Neural progenitor cell (in vitro differentiated cells): ENCODE measurements at regions not wholly inside any gene's neighbourhood (a gene's known extent, or its start where the extent isn't known, plus 50 kb on each side); places are given as distances from the start of the nearest gene placed in this dataset.
"Not testable (repeated sequence)": the region's sequence is repeated elsewhere in the genome, so short reads cannot be mapped to it uniquely, and the experiment has no call there.

Experiments
- DNase-seq: peaks from one replicate; pipeline ENCODE4 v3.0.0-alpha.2; 2016; ENCODE audit warnings: low spot score
- H2AFZ ChIP-seq: fragments of 200-600 bp; sonication (generic); replicated peaks from 2 replicates; pipeline ENCODE4 v1.6.1; 2016; ENCODE audit warnings: antibody characterized with exemption
- H3F3A ChIP-seq: fragments of 200-600 bp; sonication (generic); 2 replicates; pipeline ENCODE4 v1.6.1; 2016; ENCODE audit warnings: antibody characterized with exemption, low read depth
- H3K27ac ChIP-seq: fragments of 200-600 bp; sonication (generic); 2 replicates; pipeline ENCODE4 v1.5.1; 2016; ENCODE audit warnings: mild to moderate bottlenecking
- H3K27me3 ChIP-seq: fragments of 200-600 bp; sonication (generic); 2 replicates; pipeline ENCODE4 v1.6.1; 2016; ENCODE audit warnings: mild to moderate bottlenecking, moderate library complexity
- H3K36me3 ChIP-seq: fragments of 200-600 bp; sonication (generic); 2 replicates; pipeline ENCODE4 v1.5.1; 2016
- H3K4me1 ChIP-seq: fragments of 200-600 bp; sonication (generic); 2 replicates; pipeline ENCODE4 v1.6.1; 2016; ENCODE audit warnings: mixed run types
- H3K4me2 ChIP-seq: fragments of 200-600 bp; sonication (generic); 2 replicates; pipeline ENCODE4 v1.6.1; 2016
- H3K4me3 ChIP-seq: fragments of 200-600 bp; sonication (generic); 2 replicates; pipeline ENCODE4 v1.5.1; 2016
- H3K79me2 ChIP-seq: fragments of 200-600 bp; sonication (generic); 2 replicates; pipeline ENCODE4 v1.6.1; 2016; ENCODE audit warnings: low read depth
- H3K9ac ChIP-seq: fragments of 200-600 bp; sonication (generic); 2 replicates; pipeline ENCODE4 v1.6.1; 2016
- H3K9me3 ChIP-seq: fragments of 200-600 bp; sonication (generic); 2 replicates; pipeline ENCODE4 v1.5.1; 2016; ENCODE audit warnings: low read depth
- H4K20me1 ChIP-seq: fragments of 200-600 bp; sonication (generic); 2 replicates; pipeline ENCODE4 v1.6.1; 2016; ENCODE audit warnings: low read depth
- H3K27ac Mint-ChIP-seq: 3 replicates; pipeline ENCODE4 v1.8.0; 2021; ENCODE audit warnings: mixed read lengths
- H3K27me3 Mint-ChIP-seq: 2 replicates; pipeline ENCODE4 v1.8.0; 2022; ENCODE audit warnings: low read depth, mild to moderate bottlenecking, inconsistent platforms, moderate library complexity, mixed read lengths; ENCODE audit not compliant: insufficient read depth
- H3K36me3 Mint-ChIP-seq: 3 replicates; pipeline ENCODE4 v1.8.0; 2021; ENCODE audit warnings: mixed read lengths
- H3K4me1 Mint-ChIP-seq: 3 replicates; pipeline ENCODE4 v1.8.0; 2021; ENCODE audit warnings: mixed read lengths
- H3K4me3 Mint-ChIP-seq: 3 replicates; pipeline ENCODE4 v1.8.0; 2021; ENCODE audit warnings: mild to moderate bottlenecking, moderate library complexity, mixed read lengths
- H3K9me3 Mint-ChIP-seq: 3 replicates; pipeline ENCODE4 v1.8.0; 2020; ENCODE audit warnings: mixed read lengths

DNA sequence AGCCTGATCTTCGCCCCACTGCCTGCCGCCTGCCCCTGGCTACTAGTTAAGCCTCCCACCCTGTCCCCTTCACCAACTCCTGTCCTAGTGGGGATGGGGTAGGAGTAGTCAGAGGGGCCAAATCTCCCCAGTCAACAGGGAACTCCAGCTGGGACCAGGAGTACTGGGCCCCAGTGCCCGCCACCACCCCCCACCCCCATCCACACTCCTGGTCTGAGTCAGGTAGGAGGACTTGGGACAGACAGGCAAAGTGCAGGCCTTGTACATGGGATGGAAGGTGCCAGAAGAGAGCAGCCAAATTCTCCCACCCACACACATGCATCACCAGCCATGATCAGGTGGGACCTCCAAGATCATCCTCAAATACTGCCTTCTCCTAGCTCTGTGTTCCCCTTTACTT, 128.4 kb downstream of the POTEG start:
- not testable (repeated sequence) for H3K4me2 ChIP-seq, H3K4me3 Mint-ChIP-seq, H3K27me3 ChIP-seq, H3K4me1 ChIP-seq, H3K27me3 Mint-ChIP-seq, H3K27ac ChIP-seq, H3K9ac ChIP-seq, H3K36me3 ChIP-seq, H3K27ac Mint-ChIP-seq, H3K4me1 Mint-ChIP-seq, H3K36me3 Mint-ChIP-seq, H3K9me3 Mint-ChIP-seq, H2AFZ ChIP-seq, H3K9me3 ChIP-seq, H3F3A ChIP-seq, DNase-seq, H3K79me2 ChIP-seq, H3K4me3 ChIP-seq, H4K20me1 ChIP-seq

DNA sequence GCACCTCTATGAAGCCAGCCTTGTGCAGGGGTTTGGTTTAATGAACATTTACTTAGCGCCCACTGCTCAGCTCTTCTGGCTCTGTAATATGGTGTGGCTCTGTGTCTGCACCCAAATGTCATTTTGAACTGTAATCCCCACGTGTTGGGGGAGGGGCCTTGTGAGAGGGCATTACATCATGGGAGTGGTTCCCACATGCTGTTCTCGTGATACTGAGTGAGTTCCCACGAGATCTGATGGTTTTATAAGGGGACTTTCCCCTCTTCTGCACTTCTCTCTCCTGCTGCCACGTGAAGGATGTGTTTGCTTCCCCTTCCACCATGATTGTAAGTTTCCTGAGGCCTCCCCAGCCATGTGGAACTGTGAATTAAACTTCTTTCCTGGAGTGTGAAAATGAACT, 127.7 kb downstream of the POTEG start:
- H3K9me3 Mint-ChIP-seq, H3K27me3 ChIP-seq, H3K9ac ChIP-seq, H2AFZ ChIP-seq, H3K36me3 Mint-ChIP-seq, H3K36me3 ChIP-seq, H3K9me3 ChIP-seq, H4K20me1 ChIP-seq, H3K4me3 ChIP-seq, H3K27ac Mint-ChIP-seq, H3K4me2 ChIP-seq, H3K4me3 Mint-ChIP-seq, H3K4me1 ChIP-seq, H3K27me3 Mint-ChIP-seq, H3K79me2 ChIP-seq, H3F3A ChIP-seq, H3K27ac ChIP-seq, DNase-seq, H3K4me1 Mint-ChIP-seq: not testable (repeated sequence)

DNA sequence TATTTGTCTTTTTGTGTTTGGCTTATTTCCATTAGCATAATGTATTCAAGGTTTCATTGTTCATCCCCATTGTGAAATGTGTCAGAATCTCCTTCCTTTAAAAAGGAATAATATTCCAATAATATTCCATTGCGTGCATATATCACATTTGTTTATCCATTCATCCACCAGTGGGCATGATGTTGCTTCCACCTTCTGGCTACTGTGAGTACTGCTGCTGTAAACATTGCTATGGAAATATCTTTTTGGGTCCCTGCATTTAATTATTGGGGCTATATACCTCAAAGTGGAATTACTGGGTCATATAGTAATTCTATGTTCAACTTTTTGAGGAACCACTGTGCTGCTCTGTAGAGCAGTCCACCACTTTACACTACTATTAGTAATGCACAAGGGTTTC, 123.1 kb downstream of the POTEG start:
- not testable (repeated sequence) for H3K27ac ChIP-seq, DNase-seq, H3K9ac ChIP-seq, H3F3A ChIP-seq, H3K9me3 Mint-ChIP-seq, H3K27me3 Mint-ChIP-seq, H2AFZ ChIP-seq, H3K4me1 ChIP-seq, H3K36me3 ChIP-seq, H3K4me3 Mint-ChIP-seq, H3K27ac Mint-ChIP-seq, H4K20me1 ChIP-seq, H3K4me2 ChIP-seq, H3K79me2 ChIP-seq, H3K4me1 Mint-ChIP-seq, H3K4me3 ChIP-seq, H3K9me3 ChIP-seq, H3K36me3 Mint-ChIP-seq, H3K27me3 ChIP-seq

DNA sequence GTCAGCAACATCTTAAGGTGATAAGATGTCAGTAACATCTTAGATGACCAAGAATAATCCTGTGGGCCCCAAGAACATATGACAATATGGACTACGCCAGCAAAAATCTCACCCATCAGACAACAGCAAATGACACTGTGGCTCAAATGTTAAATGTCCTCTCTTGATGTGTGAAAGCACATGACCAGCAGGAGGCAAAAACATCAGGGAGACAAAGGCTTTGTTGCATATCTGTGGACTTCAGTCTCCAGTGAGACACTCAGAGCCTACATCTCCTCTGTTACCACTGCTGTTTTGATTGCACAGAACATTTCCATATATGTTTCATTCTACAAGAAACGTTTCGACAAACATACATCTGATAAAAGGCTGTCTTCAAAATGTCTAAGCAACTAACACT, 103.5 kb downstream of the POTEG start:
- not testable (repeated sequence) for H3K4me3 Mint-ChIP-seq, H3K4me2 ChIP-seq, H3K9me3 Mint-ChIP-seq, H3K27ac ChIP-seq, H3K9me3 ChIP-seq, H3K4me3 ChIP-seq, H3K9ac ChIP-seq, H4K20me1 ChIP-seq, H2AFZ ChIP-seq, H3K27me3 Mint-ChIP-seq, DNase-seq, H3F3A ChIP-seq, H3K4me1 ChIP-seq, H3K27ac Mint-ChIP-seq, H3K36me3 Mint-ChIP-seq, H3K36me3 ChIP-seq, H3K27me3 ChIP-seq, H3K4me1 Mint-ChIP-seq, H3K79me2 ChIP-seq

DNA sequence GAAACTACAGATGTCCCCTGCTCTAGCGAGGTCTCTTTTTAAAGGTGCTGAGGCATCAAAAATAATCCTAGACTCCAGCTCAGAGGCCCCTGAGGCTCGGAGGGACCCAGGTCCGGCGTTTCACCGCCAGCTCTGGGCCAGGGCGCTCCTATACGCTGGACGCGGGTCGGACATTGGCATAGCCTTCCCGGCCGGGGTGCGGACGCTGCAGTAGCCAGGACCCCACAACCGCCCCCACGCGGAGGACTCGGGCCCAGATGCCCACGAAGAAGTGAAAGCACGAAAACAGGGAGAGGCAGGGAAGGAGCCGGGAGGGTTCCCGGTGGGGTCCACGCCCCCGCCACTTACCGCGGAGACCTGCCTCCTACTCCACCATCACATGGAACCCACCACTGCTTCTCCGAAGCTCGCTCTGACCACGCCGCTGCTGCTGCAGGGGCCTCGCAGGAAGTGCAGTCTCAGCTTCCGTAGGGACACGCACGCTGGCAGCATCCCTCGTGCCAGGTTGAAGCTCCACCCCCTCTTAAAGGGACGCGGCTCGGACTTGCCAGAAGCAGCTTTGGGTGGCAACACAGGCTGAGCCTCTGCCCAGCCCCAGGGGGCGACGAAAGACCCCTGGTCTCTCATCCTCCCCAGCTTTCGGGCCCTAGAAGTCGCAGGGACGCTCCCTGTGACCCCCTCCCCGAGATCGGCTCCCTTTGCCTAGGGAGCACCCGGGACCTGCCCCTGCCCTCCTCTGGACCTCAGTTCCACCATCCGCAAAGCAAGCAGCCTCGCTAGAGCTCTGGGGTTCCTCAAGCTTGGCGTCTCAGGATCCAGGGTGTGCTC, 96.7 kb downstream of the POTEG start:
- not testable (repeated sequence) for H3K4me3 Mint-ChIP-seq, H2AFZ ChIP-seq, H3K9me3 Mint-ChIP-seq, H3K27ac Mint-ChIP-seq, H3K27me3 ChIP-seq, H3K36me3 ChIP-seq, H3F3A ChIP-seq, H3K27ac ChIP-seq, H3K4me1 ChIP-seq, H3K9me3 ChIP-seq, H3K4me1 Mint-ChIP-seq, H3K9ac ChIP-seq, H3K36me3 Mint-ChIP-seq, H3K79me2 ChIP-seq, H3K4me3 ChIP-seq, H3K27me3 Mint-ChIP-seq, DNase-seq, H3K4me2 ChIP-seq, H4K20me1 ChIP-seq

DNA sequence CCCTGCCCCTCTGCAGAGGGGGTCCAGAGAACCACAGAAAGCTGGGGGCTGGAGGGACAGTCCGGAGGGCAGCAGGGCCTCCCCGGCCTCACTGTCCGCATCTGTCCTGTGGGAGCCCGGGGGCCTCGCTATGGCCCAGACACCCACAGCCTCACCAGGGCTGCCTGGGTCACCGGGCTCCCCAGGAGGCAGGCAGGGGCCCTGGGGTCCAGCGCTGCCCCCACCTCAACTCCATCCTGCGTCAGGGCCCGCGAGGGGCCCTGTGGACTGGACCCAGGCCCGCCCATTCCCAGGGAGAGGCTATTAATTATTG, 96.1 kb downstream of the POTEG start:
- H3K9ac ChIP-seq, result not testable (repeated sequence)

DNA sequence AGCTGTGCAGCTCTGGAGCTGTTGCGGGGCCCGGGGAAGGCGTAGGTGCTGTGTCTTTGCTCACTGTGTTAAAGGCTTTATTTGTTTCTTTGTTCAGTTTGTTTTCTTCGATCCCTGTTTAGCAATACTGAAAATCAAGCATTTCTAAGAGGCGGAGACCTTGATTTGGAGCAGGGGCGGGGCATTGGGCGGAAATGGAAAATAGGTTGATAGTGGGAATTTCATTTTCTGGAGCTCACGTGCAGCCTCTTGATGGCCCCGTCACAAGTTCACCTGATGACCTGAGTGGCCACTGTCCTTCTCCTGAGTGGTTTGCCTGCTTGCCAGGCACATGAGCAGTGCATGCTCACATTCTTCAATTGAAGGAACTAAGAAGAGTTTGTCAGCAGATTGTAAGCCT, 93.2 kb downstream of the POTEG start:
- H3K4me3 Mint-ChIP-seq, H3K9me3 ChIP-seq, H3K9ac ChIP-seq, H3K27me3 ChIP-seq, H3K4me1 Mint-ChIP-seq, H2AFZ ChIP-seq, H3K27ac Mint-ChIP-seq, H4K20me1 ChIP-seq, H3F3A ChIP-seq, H3K4me2 ChIP-seq, H3K27ac ChIP-seq, DNase-seq, H3K36me3 Mint-ChIP-seq, H3K4me1 ChIP-seq, H3K79me2 ChIP-seq, H3K4me3 ChIP-seq, H3K27me3 Mint-ChIP-seq, H3K36me3 ChIP-seq: not testable (repeated sequence)
- H3K9me3 Mint-ChIP-seq, result peaks cover 14% of the 10 kb centered on the region

More for the DNA sequence above, 96.1 kb downstream of the POTEG start:
- not testable (repeated sequence) for H3K4me2 ChIP-seq, H2AFZ ChIP-seq, H3K4me3 ChIP-seq, H3F3A ChIP-seq, H3K4me1 ChIP-seq, DNase-seq, H3K9me3 ChIP-seq, H3K36me3 Mint-ChIP-seq, H3K79me2 ChIP-seq, H3K27me3 ChIP-seq, H3K9me3 Mint-ChIP-seq, H3K27ac ChIP-seq, H3K4me1 Mint-ChIP-seq, H3K36me3 ChIP-seq, H3K4me3 Mint-ChIP-seq, H3K27me3 Mint-ChIP-seq, H4K20me1 ChIP-seq, H3K27ac Mint-ChIP-seq

DNA sequence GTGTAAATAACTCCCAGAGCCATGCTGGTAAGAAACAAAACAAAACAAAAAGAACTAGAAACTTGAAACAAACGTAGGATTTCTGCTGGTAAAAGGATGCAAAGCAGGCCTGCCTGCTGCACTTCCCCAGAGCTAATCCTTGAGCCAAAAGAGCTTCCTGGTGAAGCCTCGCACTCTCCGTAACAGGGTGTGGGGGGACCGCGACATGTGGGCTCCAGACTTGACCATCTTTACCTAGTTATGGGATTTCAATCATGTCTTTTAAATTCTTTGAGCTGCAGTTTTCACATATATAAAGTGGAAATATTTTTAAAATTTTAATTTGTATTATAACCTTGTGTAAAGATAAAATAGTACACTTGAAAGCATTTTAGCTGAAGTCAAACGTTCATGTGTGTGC, 92.5 kb downstream of the POTEG start:
- H2AFZ ChIP-seq, H3K4me3 Mint-ChIP-seq, H3K9ac ChIP-seq, H3K36me3 ChIP-seq, H3K4me1 ChIP-seq, H3K4me3 ChIP-seq, H3K27ac ChIP-seq, H3K4me2 ChIP-seq, H3K36me3 Mint-ChIP-seq, H3K4me1 Mint-ChIP-seq, H3K27ac Mint-ChIP-seq, H3K27me3 Mint-ChIP-seq, H3K27me3 ChIP-seq, H4K20me1 ChIP-seq, H3K9me3 ChIP-seq, DNase-seq, H3K79me2 ChIP-seq, H3F3A ChIP-seq: not testable (repeated sequence)
- peaks cover 14% of the 10 kb centered on the region for H3K9me3 Mint-ChIP-seq
